HG03342 (cell line): ENCODE measurements at regions not wholly inside any gene's neighbourhood (a gene's known extent, or its start where the extent isn't known, plus 50 kb on each side); places are given as distances from the start of the nearest gene placed in this dataset.

Experiments
- ATAC-seq: cut with Tn5 transposase; IDR thresholded peaks from one replicate; pipeline ENCODE4 v1.9.1; 2021; ENCODE audit warnings: mild to moderate bottlenecking, moderate library complexity; ENCODE audit not compliant: unreplicated experiment

DNA sequence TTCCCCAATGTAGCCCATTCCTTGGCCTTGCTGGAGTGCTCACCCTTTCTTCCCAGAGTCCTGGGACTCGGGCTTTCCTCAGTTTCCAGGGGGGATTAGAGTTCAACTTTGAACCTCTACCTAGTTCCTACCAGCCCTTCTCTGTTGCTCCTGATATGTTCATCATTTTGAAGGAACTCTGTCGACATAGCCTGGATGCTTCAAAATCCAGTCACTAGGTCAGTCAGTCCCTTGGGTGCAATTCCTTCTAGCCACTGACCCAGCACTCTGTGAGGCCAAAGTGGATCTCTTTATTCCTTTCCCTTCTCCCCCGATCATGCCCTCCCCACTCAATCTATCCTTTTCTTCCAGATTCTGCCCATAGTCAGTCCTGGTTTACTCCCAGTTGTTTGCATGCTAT, 72.3 kb upstream of the TMCC3 start:
- no peak for ATAC-seq

DNA sequence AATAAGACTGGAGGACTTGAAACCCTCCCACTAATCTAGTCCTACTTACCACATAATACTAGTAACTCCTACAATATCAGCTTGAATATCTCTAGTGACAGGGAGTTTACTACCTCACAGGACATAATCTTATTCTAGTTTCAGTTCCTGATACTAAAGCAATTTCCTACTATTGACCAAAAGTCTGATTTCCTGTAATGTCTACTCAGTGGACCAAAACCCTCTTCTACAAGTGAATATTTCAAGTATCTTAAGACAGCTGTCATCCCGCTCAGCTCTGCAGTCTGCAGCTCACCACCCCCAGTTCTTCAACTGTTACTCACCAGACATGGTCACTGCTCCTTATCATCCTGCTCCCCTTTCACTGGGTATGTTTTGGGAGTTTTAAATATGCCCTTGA, 70.8 kb upstream of the TMCC3 start:
- peak; percentile 87 for ATAC-seq

DNA sequence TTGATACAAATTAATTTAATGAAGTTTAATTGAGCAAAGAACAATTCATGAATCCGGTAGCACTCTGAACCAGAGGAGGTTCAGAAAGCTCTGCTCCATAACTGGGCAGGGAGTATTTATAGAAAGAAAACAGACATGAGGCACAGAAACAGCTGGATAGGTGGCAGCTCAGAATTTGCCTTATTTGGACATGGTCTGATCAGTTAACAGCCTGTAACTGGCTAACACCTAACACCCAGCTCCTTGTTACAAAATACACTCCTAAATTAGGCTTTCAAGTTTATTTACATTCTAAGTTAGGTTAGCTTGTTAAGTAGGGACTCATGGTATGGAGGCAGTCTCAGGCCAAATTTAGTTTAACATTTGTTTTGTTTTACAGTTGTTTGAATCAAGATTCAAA, 67.8 kb upstream of the TMCC3 start:
- no peak for ATAC-seq

DNA sequence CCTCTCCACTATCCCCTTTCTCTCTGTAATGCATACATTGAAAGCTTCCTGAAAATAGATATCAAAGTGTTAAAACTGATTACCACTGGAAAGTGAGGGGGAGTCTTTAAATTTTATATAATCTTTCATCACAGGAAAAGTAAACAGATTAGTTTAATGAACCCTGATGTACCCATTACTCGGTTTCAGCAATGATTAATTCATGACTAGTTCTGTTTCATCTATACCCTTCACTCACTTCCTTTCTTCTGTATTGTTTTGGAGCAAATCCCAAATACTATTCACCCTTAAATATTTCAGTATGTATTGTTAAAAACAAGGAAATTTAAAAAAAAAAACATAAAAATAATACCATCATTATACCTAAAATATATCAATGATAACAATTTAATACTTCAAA, 67.3 kb upstream of the TMCC3 start:
- no peak for ATAC-seq

DNA sequence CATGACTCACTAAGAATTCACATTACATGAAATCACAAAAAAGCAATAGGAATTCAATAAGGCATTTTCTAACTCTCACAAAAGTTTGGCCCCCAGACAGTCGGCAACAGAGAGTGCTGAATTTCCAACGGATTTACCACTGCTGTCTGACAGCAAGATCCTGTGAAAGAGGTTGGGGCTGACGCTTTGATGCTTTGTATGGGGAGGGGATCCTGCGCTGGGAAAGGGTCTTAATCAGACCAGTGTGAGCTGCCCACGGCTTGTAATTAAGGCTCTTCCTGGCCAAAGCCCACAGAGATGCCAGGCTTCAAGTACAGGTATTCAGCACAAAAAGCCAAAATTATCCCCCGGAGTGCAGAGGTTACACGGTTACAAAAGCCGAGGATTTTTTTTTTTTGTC, 66.8 kb upstream of the TMCC3 start:
- ATAC-seq: no peak

DNA sequence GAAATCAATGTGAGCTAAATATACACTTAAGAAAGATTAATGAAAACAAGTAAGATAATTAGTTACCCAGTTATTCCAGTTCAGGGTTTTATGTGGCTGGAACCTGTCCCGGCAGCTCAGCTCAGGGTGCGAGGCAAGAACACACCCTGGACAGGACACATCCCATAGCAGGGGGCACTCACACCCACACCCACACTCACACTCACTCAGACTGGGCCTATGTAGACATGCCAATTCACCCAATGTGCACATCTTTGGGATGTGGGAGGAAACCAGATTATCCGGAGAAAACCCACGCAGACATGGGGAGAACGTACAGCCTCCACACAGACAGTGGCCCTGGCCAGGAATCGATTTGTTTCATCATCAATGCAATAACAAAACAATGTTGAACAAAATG, 66.0 kb upstream of the TMCC3 start:
- ATAC-seq: no peak

- ATAC-seq: no peak
These were observed 64.2 kb upstream of the TMCC3 start for GRCh38 chr12:94714378-94715114.

DNA sequence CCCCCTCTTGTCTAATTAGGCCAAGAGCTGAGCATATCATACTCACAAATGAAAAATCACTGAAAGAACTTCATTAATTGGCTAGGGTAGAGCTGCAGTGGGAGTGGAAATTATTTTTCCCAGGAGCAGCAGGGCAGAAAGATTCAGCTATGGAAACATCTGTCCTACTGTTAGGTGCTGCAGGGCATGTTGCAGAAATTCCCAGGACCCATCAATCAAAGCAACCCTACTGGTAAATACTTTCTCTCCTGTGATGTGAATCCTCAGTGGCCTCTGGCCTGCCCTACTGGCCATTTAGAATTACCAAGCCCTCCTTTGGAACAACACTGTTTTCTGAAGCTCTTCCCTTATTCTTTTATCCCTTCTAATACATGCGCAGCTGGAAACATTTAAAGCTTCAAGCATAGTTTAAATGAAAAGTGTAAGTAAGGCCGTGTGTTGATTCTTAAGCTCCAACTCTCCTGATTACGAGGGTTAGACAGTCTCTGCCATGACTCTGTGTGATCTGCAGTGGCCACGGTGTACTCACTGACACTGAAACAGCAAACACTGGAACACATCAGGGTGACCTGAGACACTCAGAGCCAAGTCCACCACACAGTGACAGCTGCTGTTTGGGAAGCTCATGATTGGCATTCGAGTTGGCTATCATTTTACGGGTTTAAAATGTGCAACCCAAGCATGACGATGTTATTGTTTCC, 62.6 kb upstream of the TMCC3 start:
- no peak for ATAC-seq

DNA sequence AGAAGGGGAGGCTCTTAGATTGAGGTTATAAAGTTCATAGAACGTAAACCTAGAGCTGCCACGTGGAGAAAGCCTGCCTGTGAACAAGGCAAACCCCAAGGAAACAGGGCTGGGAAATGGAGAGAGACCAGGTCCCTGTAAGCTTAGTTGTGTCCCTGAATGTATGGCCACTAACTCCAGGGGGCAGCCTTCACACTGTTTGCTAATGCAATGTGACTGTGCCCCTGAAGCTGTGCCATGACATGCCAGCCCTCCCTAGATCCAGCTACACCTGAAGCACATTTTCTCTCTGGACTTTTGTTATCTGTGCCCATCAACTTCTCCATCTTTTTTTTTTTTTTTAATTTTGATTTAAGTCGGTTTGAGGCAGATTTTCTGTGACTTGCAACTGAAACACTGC, 60.6 kb upstream of the TMCC3 start:
- ATAC-seq: no peak

DNA sequence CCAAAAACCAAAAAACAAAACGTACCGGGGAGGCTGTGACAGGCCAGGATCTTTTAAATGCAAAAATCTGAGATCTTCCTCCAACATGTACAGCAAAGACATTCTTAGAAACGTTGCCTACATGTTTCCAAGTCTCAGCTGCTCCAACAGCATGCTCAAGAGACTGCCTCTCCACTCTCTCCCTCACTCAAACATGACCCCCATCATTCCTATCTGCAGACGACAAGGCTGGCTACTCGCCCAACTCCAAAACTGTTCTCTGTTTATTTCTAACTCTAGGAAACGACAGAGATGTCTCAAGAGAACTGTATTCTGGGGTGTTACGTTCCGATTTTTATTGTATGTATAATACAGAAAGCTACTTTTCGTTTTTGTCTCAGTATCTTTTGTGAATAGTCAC, 57.5 kb upstream of the TMCC3 start:
- no peak for ATAC-seq

DNA sequence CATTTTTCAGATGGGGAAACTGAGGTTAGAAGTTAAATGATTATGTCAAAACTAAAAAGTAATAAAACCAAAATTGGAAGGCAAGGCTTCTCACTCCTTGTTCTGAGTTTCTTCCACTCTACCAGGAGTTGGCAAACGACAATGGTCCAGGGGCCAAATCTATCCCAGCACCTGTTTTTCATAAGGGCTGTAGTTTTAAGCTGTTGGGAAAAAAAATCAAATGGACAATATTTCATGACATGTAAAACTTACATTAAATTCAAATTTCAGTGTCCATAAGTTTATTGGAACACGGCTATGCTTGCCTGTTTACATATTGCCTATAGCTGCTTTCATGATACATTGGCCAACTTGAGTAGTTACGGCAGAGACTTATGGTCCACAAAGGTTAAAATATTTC, 56.7 kb upstream of the TMCC3 start:
- no peak for ATAC-seq

DNA sequence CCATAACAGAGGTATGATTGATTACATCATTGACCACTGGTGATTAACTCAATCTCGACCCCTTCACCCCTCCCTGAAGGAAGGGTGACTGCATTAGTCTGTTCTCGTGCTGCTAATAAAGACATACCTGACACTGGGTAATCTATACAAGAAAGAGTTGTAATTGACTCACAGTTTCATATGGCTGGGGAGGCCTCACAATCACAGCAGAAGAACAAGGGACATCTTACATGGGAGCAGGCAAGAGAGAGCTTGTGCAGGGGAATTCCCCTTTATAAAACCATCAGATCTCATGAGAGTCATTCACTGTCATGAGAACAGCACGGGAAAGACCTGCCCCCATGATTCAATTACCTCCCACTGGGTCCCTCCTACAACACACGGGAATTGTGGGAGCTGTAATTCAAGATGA, 55.9 kb upstream of the TMCC3 start:
- peak; percentile 63 for ATAC-seq

DNA sequence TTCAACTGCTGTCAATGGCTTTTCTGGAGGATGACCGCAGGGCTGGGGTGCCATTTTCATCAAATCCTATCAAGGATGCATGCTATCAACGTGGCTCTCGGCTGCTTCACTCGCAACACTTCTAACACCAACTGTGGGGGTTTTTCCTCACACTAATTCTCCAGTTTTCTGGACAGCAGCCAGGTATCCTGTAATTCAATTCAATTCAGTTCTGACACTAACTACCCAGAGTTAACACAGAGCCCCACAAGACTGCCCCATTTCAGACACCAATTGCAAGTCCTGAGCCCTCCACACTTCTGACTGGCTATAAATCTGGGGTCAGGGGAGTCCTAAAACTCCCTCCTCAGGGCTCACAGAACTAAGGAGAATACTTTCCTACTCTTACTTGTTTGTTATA, 55.3 kb upstream of the TMCC3 start:
- ATAC-seq: peak; percentile 5

- ATAC-seq: no peak
These were observed 54.3 kb upstream of the TMCC3 start for GRCh38 chr12:94704452-94705306.

DNA sequence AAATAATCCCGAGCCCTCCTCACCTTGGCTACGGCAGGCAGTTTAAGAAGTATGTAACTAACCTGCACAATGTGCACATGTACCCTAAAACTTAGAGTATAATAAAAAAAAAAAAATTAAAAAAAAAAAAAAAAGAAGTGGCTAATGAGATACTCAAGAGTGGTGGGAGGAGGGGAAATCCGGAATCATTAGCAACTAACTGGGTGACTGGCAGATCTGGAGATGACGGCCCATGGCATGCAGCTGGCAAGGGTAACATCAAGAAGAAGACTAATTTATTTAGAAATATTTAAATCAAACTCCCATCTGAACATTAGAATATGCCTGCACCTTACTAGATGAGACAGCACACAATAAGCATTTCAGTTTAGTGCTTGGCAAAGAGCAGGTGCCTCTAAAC, 52.3 kb upstream of the TMCC3 start:
- ATAC-seq: no peak

DNA sequence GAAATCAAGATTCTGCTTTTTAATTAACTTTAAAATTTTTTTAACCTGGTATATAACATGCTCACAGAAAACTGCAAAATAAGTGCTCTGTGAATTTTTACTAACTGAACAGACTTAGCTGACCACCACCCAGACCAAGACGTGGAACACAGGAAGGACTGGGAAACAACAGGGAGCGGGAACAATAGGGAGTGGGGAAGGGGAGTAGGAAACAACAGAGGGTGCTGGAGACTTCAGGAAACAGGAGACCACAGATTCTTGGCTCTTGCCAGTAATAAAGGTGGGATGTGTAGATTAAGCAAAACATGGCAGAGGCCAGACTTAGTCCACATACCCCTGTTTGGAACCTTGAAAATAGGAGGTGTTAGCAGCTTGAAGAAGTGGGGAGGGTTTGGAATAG, 51.4 kb upstream of the TMCC3 start:
- no peak for ATAC-seq

GRCh38 chr12:94700662-94701061, 50.3 kb upstream of the TMCC3 start:
- ATAC-seq: no peak
